SK-N-SH (cell line): ENCODE measurements at regions not wholly inside any gene's neighbourhood (a gene's known extent, or its start where the extent isn't known, plus 50 kb on each side); places are given as distances from the start of the nearest gene placed in this dataset.
A peak's percentile ranks its signal among the peaks of the same experiment; 100 is the strongest.

Experiments used
- CTCF ChIA-PET: fragments of 300-600, 350-600 bp; formaldehyde crosslinking; extraction: SDS; loops from one replicate; lab custom pipeline; 2021; lab: Yijun Ruan, JAX
- POLR2A ChIA-PET: fragments of 350-600 bp; sonication (Branson Sonifier 250); formaldehyde crosslinking; extraction: SDS; loops from one replicate; lab custom pipeline; 2020; ENCODE audit warnings: antibody characterized with exemption, inconsistent platforms; lab: Yijun Ruan, JAX
- DNase-seq: peaks from one replicate; pipeline ENCODE4 v3.0.0; 2012
- H2AFZ ChIP-seq: fragments of 200-600 bp; sonication (generic); 2 replicates; pipeline ENCODE4 v1.8.1; 2016; ENCODE audit warnings: antibody characterized with exemption, mild to moderate bottlenecking, low read depth
- H3F3A ChIP-seq: fragments of 200-600 bp; sonication (generic); replicated peaks from 2 replicates; pipeline ENCODE3; 2016; ENCODE audit warnings: antibody characterized with exemption, mild to moderate bottlenecking; ENCODE audit not compliant: insufficient read depth
- H3K27ac ChIP-seq, 2 experiments: fragments of 200-500 bp in 1 of 2; fragments of 200-600 bp in 1 of 2; sonication (Bioruptor generic) in 1 of 2; sonication (generic), shearing (Covaris generic) in 1 of 2; 2 replicates each; pipeline versions ENCODE4 v1.5.1 to v1.6.1; 2014 to 2016; ENCODE audit warnings: low read depth in 2 of 2, inconsistent platforms in 1 of 2, low read length in 1 of 2, mild to moderate bottlenecking in 1 of 2, mixed read lengths in 1 of 2
- H3K27me3 ChIP-seq: fragments of 200-600 bp; sonication (generic), shearing (Covaris generic); 2 replicates; pipeline ENCODE4 v1.6.1; 2016; ENCODE audit warnings: mixed run types; ENCODE audit not compliant: insufficient read depth
- H3K36me3 ChIP-seq, 2 experiments: fragments of 200-500 bp in 1 of 2; fragments of 200-600 bp in 1 of 2; sonication (Bioruptor generic) in 1 of 2; sonication (generic) in 1 of 2; replicated peaks in 1 of 2; 2 replicates each; pipeline versions ENCODE3 to v1.5.1; 2014 to 2016; ENCODE audit warnings: low read length in 1 of 2, mild to moderate bottlenecking in 1 of 2; ENCODE audit not compliant: insufficient read depth in 2 of 2, control insufficient read depth in 1 of 2
- H3K4me1 ChIP-seq, 2 experiments: fragments of 200-500 bp in 1 of 2; fragments of 200-600 bp in 1 of 2; sonication (Bioruptor generic) in 1 of 2; sonication (generic), shearing (Covaris generic) in 1 of 2; 2 replicates each; pipeline versions ENCODE4 v1.5.1 to v1.6.1; 2014 to 2016; ENCODE audit warnings: low read depth in 1 of 2, low read length in 1 of 2, mixed run types in 1 of 2; ENCODE audit not compliant: insufficient read depth in 2 of 2, control insufficient read depth in 1 of 2
- H3K4me2 ChIP-seq: fragments of 200-600 bp; sonication (generic), shearing (Covaris generic); 2 replicates; pipeline ENCODE4 v1.6.1; 2017; ENCODE audit warnings: mixed run types
- H3K4me3 ChIP-seq, 2 experiments: fragments of 200-500 bp in 1 of 2; fragments of 200-600 bp in 1 of 2; sonication (Bioruptor generic) in 1 of 2; sonication (generic), shearing (Covaris generic) in 1 of 2; 2 replicates each; pipeline versions ENCODE4 v1.5.1 to v1.8.1; 2014 to 2016; ENCODE audit warnings: low read depth in 2 of 2, inconsistent platforms in 1 of 2, low read length in 1 of 2, mild to moderate bottlenecking in 1 of 2, mixed read lengths in 1 of 2, moderate library complexity in 1 of 2
- H3K79me2 ChIP-seq: fragments of 200-600 bp; sonication (generic); 2 replicates; pipeline ENCODE4 v1.8.1; 2017; ENCODE audit warnings: mild to moderate bottlenecking; ENCODE audit not compliant: insufficient read depth
- H3K9ac ChIP-seq: fragments of 200-600 bp; sonication (generic); 2 replicates; pipeline ENCODE4 v1.6.1; 2017; ENCODE audit warnings: mixed run types
- H3K9me2 ChIP-seq: fragments of 200-600 bp; sonication (generic); 2 replicates; pipeline ENCODE4 v1.6.1; 2017; ENCODE audit warnings: mixed run types
- H3K9me3 ChIP-seq: fragments of 200-600 bp; sonication (generic); 2 replicates; pipeline ENCODE4 v1.6.1; 2017; ENCODE audit warnings: mixed run types, mild to moderate bottlenecking, moderate library complexity
- H4K20me1 ChIP-seq: fragments of 200-600 bp; sonication (generic); 2 replicates; pipeline ENCODE4 v1.6.1; 2017; ENCODE audit warnings: mild to moderate bottlenecking, mixed run types; ENCODE audit not compliant: insufficient read depth
- CHD2 ChIP-seq: fragments of 150-350 bp; IDR thresholded peaks from 2 replicates; pipeline ENCODE4 v1.6.1; 2018; ENCODE audit warnings: low read length; ENCODE audit not compliant: partially characterized antibody
- EZH2phosphoT487 ChIP-seq: fragments of 200-600 bp; sonication (generic); IDR thresholded peaks from 2 replicates; pipeline ENCODE4 v1.6.1; 2017; ENCODE audit warnings: low read depth, mixed run types, mild to moderate bottlenecking, antibody characterized with exemption, moderate library complexity, borderline replicate concordance
- FOSL2 ChIP-seq: IDR thresholded peaks from 2 replicates; pipeline ENCODE4 v1.4.0; 2012; ENCODE audit warnings: low read depth, mild to moderate bottlenecking, moderate library complexity, borderline replicate concordance
- FOXJ3 ChIP-seq: sonication (generic); formaldehyde crosslinking; IDR thresholded peaks from 2 replicates; pipeline ENCODE4 v1.5.1; 2020; ENCODE audit warnings: mild to moderate bottlenecking, missing genetic modification reagents
- GABPA ChIP-seq: IDR thresholded peaks from 2 replicates; pipeline ENCODE4 v1.4.0; 2012; ENCODE audit warnings: low read depth, mild to moderate bottlenecking
- GATA2 ChIP-seq: sonication (generic); formaldehyde crosslinking; IDR thresholded peaks from 2 replicates; pipeline ENCODE4 v1.5.0; 2020; ENCODE audit warnings: mild to moderate bottlenecking, missing genetic modification reagents
- IRF3 ChIP-seq: fragments of 150-350 bp; IDR thresholded peaks from 2 replicates; pipeline ENCODE4 v1.6.1; 2016; ENCODE audit warnings: mild to moderate bottlenecking, low read depth, low read length
- MEF2A ChIP-seq: IDR thresholded peaks from 2 replicates; pipeline ENCODE4 v1.4.0; 2012; ENCODE audit warnings: low read depth, borderline replicate concordance
- RFX5 ChIP-seq: IDR thresholded peaks from 2 replicates; pipeline ENCODE4 v1.6.1; 2012; ENCODE audit warnings: mild to moderate bottlenecking, improper control_type of control experiment, low read length
- SIN3A ChIP-seq: IDR thresholded peaks from 2 replicates; pipeline ENCODE4 v1.6.1; 2012; ENCODE audit warnings: low read depth, mild to moderate bottlenecking, low read length, moderate library complexity, borderline replicate concordance
- SMC3 ChIP-seq: IDR thresholded peaks from 2 replicates; pipeline ENCODE4 v1.6.1; 2012; ENCODE audit warnings: low read depth, low read length, improper control_type of control experiment
- TCF12 ChIP-seq: IDR thresholded peaks from 2 replicates; pipeline ENCODE4 v1.4.0; 2012
- TEAD4 ChIP-seq: IDR thresholded peaks from 2 replicates; pipeline ENCODE4 v1.4.0; 2012; ENCODE audit warnings: mild to moderate bottlenecking, borderline replicate concordance; ENCODE audit not compliant: insufficient read depth
- USF1 ChIP-seq: IDR thresholded peaks from 2 replicates; pipeline ENCODE4 v1.4.0; 2012; ENCODE audit warnings: low read depth, borderline replicate concordance
- ZBTB33 ChIP-seq: IDR thresholded peaks from 2 replicates; pipeline ENCODE4 v1.4.0; 2012; ENCODE audit warnings: low read depth, borderline replicate concordance

- TF ChIP-seq CHD2 (no peak), IRF3 (no peak), TEAD4 (peak; percentile 84), FOXJ3 (CRISPR knock-in tag) (no peak), SIN3A (0 out of 2 replicates have a peak, but pooled peaks have one; percentile 10), TCF12 (peak; percentile 93), GATA2 (no peak), FOSL2 (peak; percentile 38; the same call in 1 of the 2 replicates), EZH2phosphoT487 (no peak)
- TF ChIP-seq, all 33 proteins: peak for 11
Observed at GRCh38 chr22:27420817-27421361, 380.7 kb downstream of the MN1 start (continued).

- Histone ChIP-seq H3K4me1 (peaks cover 0 to 15% of the 10 kb centered on the region in 2 experiments; a peak in 3 of 4 replicates), H3K9me2 (no peaks in the 10 kb centered on the region), H3K27me3 (no peaks in the 10 kb centered on the region), H3K4me3 (no peak overlapping the region), H3K9ac (no peak overlapping the region), H3K27ac (no peak overlapping the region), H3F3A (peaks cover 7% of the 10 kb centered on the region), H4K20me1 (no peaks in the 10 kb centered on the region), H3K36me3 (no peaks in the 10 kb centered on the region), H3K79me2 (no peaks in the 10 kb centered on the region), H3K9me3 (no peaks in the 10 kb centered on the region; the same call in 1 of the 2 replicates), H3K4me2 (no peak overlapping the region), H2AFZ (no peak overlapping the region)
- ChIA-PET POLR2A (no interaction called here), CTCF (no interaction called here)
- no peak for DNase-seq
- TF ChIP-seq SMC3 (no peak), RFX5 (no peak), EZH2phosphoT487 (no peak), MEF2A (no peak), FOSL2 (no peak), SIN3A (no peak), ZBTB33 (no peak), GABPA (no peak), CHD2 (no peak), USF1 (no peak)
Observed at GRCh38 chr22:27422442-27422841, 379.1 kb downstream of the MN1 start.
